ENCODE measurements at regions not wholly inside any gene's neighbourhood (a gene's known extent, or its start where the extent isn't known, plus 50 kb on each side); places are given as distances from the start of the nearest gene placed in this dataset.

GRCh38 chr18:5649439-5649838 is 105.6 kb upstream of the EPB41L3 start:
- H3K4me1 ChIP-seq (ENCODE audit: control insufficient read depth in 1 of 2, insufficient read depth in 2 of 2, low read length in 2 of 2) = no peaks in the 10 kb centered on the region
- no peak overlapping the region for H3K27ac ChIP-seq (ENCODE audit: low read depth, low read length)
- intact Hi-C loops (cut with micrococcal nuclease) = no loop called here
- no peak for TF ChIP-seq ZFX (IDR thresholded peaks at IDR 0.05)
- no peak for TF ChIP-seq POLR2AphosphoS5 (IDR thresholded peaks at IDR 0.05; ENCODE audit: low read depth, low read length)
- no peak for TF ChIP-seq ZBTB33 (IDR thresholded peaks at IDR 0.05; ENCODE audit: extremely low read depth, insufficient replicate concordance, low read length)
- no peak for TF ChIP-seq REST (IDR thresholded peaks at IDR 0.05; ENCODE audit: low read depth)
- TF ChIP-seq CEBPB (IDR thresholded peaks at IDR 0.05; ENCODE audit: low read depth) = no peak
- no peak for TF ChIP-seq FOSL1 (IDR thresholded peaks at IDR 0.05; ENCODE audit: low read depth)
- TF ChIP-seq ZNF274 (IDR thresholded peaks at IDR 0.05; ENCODE audit: low read depth, low read length) = no peak
- no peak for TF ChIP-seq EZH2phosphoT487 (IDR thresholded peaks at IDR 0.05; ENCODE audit: borderline replicate concordance)
- TF ChIP-seq CTCF (IDR thresholded peaks at IDR 0.05 in 2 of 3, conservative IDR thresholded peaks at IDR 0.05 in 1 of 3; ENCODE audit: borderline replicate concordance in 1 of 3, insufficient read depth in 1 of 3, low read depth in 2 of 3, low read length in 2 of 3) = no peak
- ChIA-PET CTCF (no interaction called here), RAD21 (ENCODE audit: low non-redundant PET in 1 of 2, low total read pairs in 2 of 2, uncharacterized antibody in 2 of 2, unreplicated experiment in 2 of 2) (no interaction called here), POLR2A (no interaction called here)
- H3K36me3 ChIP-seq (ENCODE audit: control insufficient read depth in 1 of 2, insufficient read depth in 2 of 2, low read length in 2 of 2) = no peaks in the 10 kb centered on the region
- no peak overlapping the region for H3K9ac ChIP-seq (ENCODE audit: low read length)
- H4K20me1 ChIP-seq (ENCODE audit: insufficient read depth) = no peaks in the 10 kb centered on the region
- H2AFZ ChIP-seq (ENCODE audit: low read depth, low read length, poor library complexity, severe bottlenecking) = no peak overlapping the region
- no peaks in the 10 kb centered on the region for H3K27me3 ChIP-seq (ENCODE audit: insufficient read depth, low read length)
- ATAC-seq (no peak), DNase-seq (ENCODE audit: low read depth, low spot score) (no peak)
- H3K4me3 ChIP-seq (replicated peaks in 1 of 2; ENCODE audit: low read depth in 1 of 2, low read length in 2 of 2) = no peak overlapping the region
- peaks cover 25 to 28% of the 10 kb centered on the region in 2 experiments; a peak in 3 of 4 replicates for H3K9me3 ChIP-seq (ENCODE audit: control insufficient read depth in 1 of 2, insufficient read depth in 1 of 2, low read depth in 1 of 2, low read length in 2 of 2)
- no peaks in the 10 kb centered on the region for H3K9me2 ChIP-seq (ENCODE audit: insufficient read depth)
- no peak overlapping the region for H3K4me2 ChIP-seq (ENCODE audit: low read length)
- no TSS peak for BruUV-seq (replicated peaks)
- no peaks in the 10 kb centered on the region for H3K79me2 ChIP-seq (ENCODE audit: insufficient read depth, low read length)
